Karpas-422 (cell line): ENCODE measurements at regions not wholly inside any gene's neighbourhood (a gene's known extent, or its start where the extent isn't known, plus 50 kb on each side); places are given as distances from the start of the nearest gene placed in this dataset.
"Not testable (repeated sequence)": the region's sequence is repeated elsewhere in the genome, so short reads cannot be mapped to it uniquely, and the experiment has no call there.

Experiments used
- DNase-seq: peaks from one replicate; pipeline ENCODE4 v3.0.0-alpha.2; 2015
- H2AFZ ChIP-seq: fragments of 200-600 bp; sonication (generic); 2 replicates; pipeline ENCODE4 v1.6.1; 2014; ENCODE audit warnings: antibody characterized with exemption, low read length, mixed read lengths
- H3K27ac ChIP-seq: fragments of 200-600 bp; sonication (generic); 2 replicates; pipeline ENCODE4 v1.5.1; 2014; ENCODE audit warnings: mild to moderate bottlenecking, low read length, moderate library complexity
- H3K27me3 ChIP-seq: fragments of 200-600 bp; sonication (generic); 2 replicates; pipeline ENCODE4 v1.6.1; 2014; ENCODE audit warnings: low read length, mixed read lengths
- H3K36me3 ChIP-seq: fragments of 200-600 bp; sonication (generic); 2 replicates; pipeline ENCODE4 v1.6.1; 2014; ENCODE audit warnings: low read length, mixed read lengths; ENCODE audit not compliant: insufficient read depth
- H3K4me1 ChIP-seq: fragments of 200-600 bp; sonication (generic); 2 replicates; pipeline ENCODE4 v1.6.1; 2014; ENCODE audit warnings: mild to moderate bottlenecking, low read length, mixed read lengths
- H3K4me2 ChIP-seq: fragments of 200-600 bp; sonication (generic); 2 replicates; pipeline ENCODE4 v1.6.1; 2014; ENCODE audit warnings: low read length, low read depth, mild to moderate bottlenecking; ENCODE audit not compliant: poor library complexity, severe bottlenecking
- H3K4me3 ChIP-seq: fragments of 200-600 bp; sonication (generic); 2 replicates; pipeline ENCODE4 v1.5.1; 2014; ENCODE audit warnings: mild to moderate bottlenecking, antibody characterized with exemption, low read length, mixed read lengths
- H3K79me2 ChIP-seq: fragments of 200-600 bp; sonication (generic); 2 replicates; pipeline ENCODE4 v1.6.1; 2014; ENCODE audit warnings: mild to moderate bottlenecking, low read length, mixed read lengths
- H3K9ac ChIP-seq: fragments of 200-600 bp; sonication (generic); 2 replicates; pipeline ENCODE4 v1.6.0; 2014; ENCODE audit warnings: low read length
- H3K9me2 ChIP-seq: fragments of 200-600 bp; sonication (generic), shearing (Covaris generic); replicated peaks from 2 replicates; pipeline ENCODE4 v1.6.0; 2014; ENCODE audit warnings: mild to moderate bottlenecking, low read length, moderate library complexity; ENCODE audit not compliant: insufficient read depth
- H3K9me3 ChIP-seq: fragments of 300-700, 200-600 bp; sonication (generic); 2 replicates; pipeline ENCODE4 v1.6.1; 2014; ENCODE audit warnings: low read length, mixed read lengths
- H4K20me1 ChIP-seq: fragments of 200-600 bp; sonication (generic); 2 replicates; pipeline ENCODE4 v1.6.1; 2014; ENCODE audit warnings: mild to moderate bottlenecking, antibody characterized with exemption, low read length, low read depth; ENCODE audit not compliant: insufficient read depth

GRCh38 chr3:40745381-40746106, 220.8 kb downstream of the ZNF621 start:
- Histone ChIP-seq H3K27me3 (no peaks in the 10 kb centered on the region), H3K9me3 (no peaks in the 10 kb centered on the region), H4K20me1 (no peaks in the 10 kb centered on the region), H3K4me3 (no peak overlapping the region), H3K79me2 (no peaks in the 10 kb centered on the region), H3K9me2 (no peaks in the 10 kb centered on the region), H3K27ac (no peak overlapping the region), H3K36me3 (no peaks in the 10 kb centered on the region), H3K4me1 (no peaks in the 10 kb centered on the region), H2AFZ (no peak overlapping the region), H3K9ac (no peak overlapping the region), H3K4me2 (no peak overlapping the region)
- no peak for DNase-seq

GRCh38 chr3:40751666-40752065, 226.9 kb downstream of the ZNF621 start:
- Histone ChIP-seq H2AFZ (no peak overlapping the region), H3K4me2 (no peak overlapping the region), H3K9me3 (no peaks in the 10 kb centered on the region), H3K27me3 (no peaks in the 10 kb centered on the region), H3K27ac (no peak overlapping the region), H3K36me3 (no peaks in the 10 kb centered on the region), H4K20me1 (no peaks in the 10 kb centered on the region), H3K4me1 (no peaks in the 10 kb centered on the region), H3K9me2 (no peaks in the 10 kb centered on the region), H3K4me3 (no peak overlapping the region), H3K79me2 (no peaks in the 10 kb centered on the region), H3K9ac (no peak overlapping the region)
- DNase-seq: no peak

- H3K4me2 ChIP-seq: no peak overlapping the region
- no peak overlapping the region for H2AFZ ChIP-seq
- no peak overlapping the region for H3K27ac ChIP-seq
- no peak overlapping the region for H3K4me3 ChIP-seq
- H3K36me3 ChIP-seq: no peaks in the 10 kb centered on the region
- DNase-seq: no peak
- H4K20me1 ChIP-seq: no peaks in the 10 kb centered on the region
- H3K9ac ChIP-seq: no peak overlapping the region
- no peaks in the 10 kb centered on the region for H3K9me2 ChIP-seq
- H3K27me3 ChIP-seq: no peaks in the 10 kb centered on the region
- H3K4me1 ChIP-seq: no peaks in the 10 kb centered on the region
- H3K9me3 ChIP-seq: no peaks in the 10 kb centered on the region
- H3K79me2 ChIP-seq: no peaks in the 10 kb centered on the region
Measured at GRCh38 chr3:40752492-40752891, 227.7 kb downstream of the ZNF621 start.

GRCh38 chr3:40753291-40753770, 228.6 kb downstream of the ZNF621 start:
- Histone ChIP-seq H3K9me3 (no peaks in the 10 kb centered on the region), H3K9ac (no peak overlapping the region), H3K36me3 (no peaks in the 10 kb centered on the region), H3K27me3 (no peaks in the 10 kb centered on the region), H3K27ac (no peak overlapping the region), H2AFZ (no peak overlapping the region), H3K4me1 (no peaks in the 10 kb centered on the region), H3K4me3 (no peak overlapping the region), H3K79me2 (no peaks in the 10 kb centered on the region), H4K20me1 (no peaks in the 10 kb centered on the region), H3K9me2 (no peaks in the 10 kb centered on the region), H3K4me2 (no peak overlapping the region)
- DNase-seq: no peak

GRCh38 chr3:40753951-40754350, 229.2 kb downstream of the ZNF621 start:
- Histone ChIP-seq H3K36me3 (no peaks in the 10 kb centered on the region), H3K27me3 (no peaks in the 10 kb centered on the region), H3K4me2 (no peak overlapping the region), H3K4me1 (no peaks in the 10 kb centered on the region), H4K20me1 (no peaks in the 10 kb centered on the region), H2AFZ (no peak overlapping the region), H3K9me2 (no peaks in the 10 kb centered on the region), H3K4me3 (no peak overlapping the region), H3K9me3 (no peaks in the 10 kb centered on the region), H3K79me2 (no peaks in the 10 kb centered on the region), H3K9ac (no peak overlapping the region), H3K27ac (no peak overlapping the region)
- no peak for DNase-seq

GRCh38 chr3:40754994-40755393, 230.2 kb downstream of the ZNF621 start:
- H3K4me3 ChIP-seq: no peak overlapping the region
- no peak overlapping the region for H2AFZ ChIP-seq
- no peaks in the 10 kb centered on the region for H3K9me3 ChIP-seq
- no peaks in the 10 kb centered on the region for H4K20me1 ChIP-seq
- H3K9ac ChIP-seq: no peak overlapping the region
- no peaks in the 10 kb centered on the region for H3K36me3 ChIP-seq
- no peak overlapping the region for H3K27ac ChIP-seq
- H3K9me2 ChIP-seq: 0 out of 2 replicates have a peak, but pooled peaks cover under 1% of the 10 kb centered on the region
- H3K4me2 ChIP-seq: no peak overlapping the region
- no peaks in the 10 kb centered on the region for H3K27me3 ChIP-seq
- H3K79me2 ChIP-seq: no peaks in the 10 kb centered on the region
- no peaks in the 10 kb centered on the region for H3K4me1 ChIP-seq
- no peak for DNase-seq

GRCh38 chr3:40756500-40756899, 231.7 kb downstream of the ZNF621 start:
- Histone ChIP-seq H3K4me3 (no peak overlapping the region), H3K27me3 (no peaks in the 10 kb centered on the region), H3K9me2 (0 out of 2 replicates have a peak, but pooled peaks cover 4% of the 10 kb centered on the region), H3K4me1 (no peaks in the 10 kb centered on the region), H3K4me2 (no peak overlapping the region), H3K27ac (no peak overlapping the region), H3K9me3 (no peaks in the 10 kb centered on the region), H2AFZ (no peak overlapping the region), H4K20me1 (no peaks in the 10 kb centered on the region), H3K9ac (no peak overlapping the region), H3K79me2 (no peaks in the 10 kb centered on the region), H3K36me3 (no peaks in the 10 kb centered on the region)
- DNase-seq: no peak

GRCh38 chr3:40762771-40763170, 238.0 kb downstream of the ZNF621 start:
- not testable (repeated sequence) for H3K9me2 ChIP-seq, H3K4me1 ChIP-seq, H4K20me1 ChIP-seq, H3K27ac ChIP-seq, H3K9me3 ChIP-seq, H3K9ac ChIP-seq, H3K4me3 ChIP-seq, H3K4me2 ChIP-seq, H3K36me3 ChIP-seq, DNase-seq, H3K27me3 ChIP-seq, H3K79me2 ChIP-seq, H2AFZ ChIP-seq
